Transverse colon (tissue), 3 donors: ENCODE measurements at regions not wholly inside any gene's neighbourhood (a gene's known extent, or its start where the extent isn't known, plus 50 kb on each side); places are given as distances from the start of the nearest gene placed in this dataset.

Experiments used
- EP300 ChIP-seq: sonication (generic); formaldehyde crosslinking; IDR thresholded peaks from one replicate; pipeline ENCODE4 v1.6.1; 2017; ENCODE audit warnings: antibody characterized with exemption, low read depth
- POLR2AphosphoS5 ChIP-seq, 3 donors: sonication (generic); formaldehyde crosslinking; IDR thresholded peaks; one replicate each; pipeline ENCODE4 v1.6.1; 2016; ENCODE audit warnings: antibody characterized with exemption in 3 of 3

DNA sequence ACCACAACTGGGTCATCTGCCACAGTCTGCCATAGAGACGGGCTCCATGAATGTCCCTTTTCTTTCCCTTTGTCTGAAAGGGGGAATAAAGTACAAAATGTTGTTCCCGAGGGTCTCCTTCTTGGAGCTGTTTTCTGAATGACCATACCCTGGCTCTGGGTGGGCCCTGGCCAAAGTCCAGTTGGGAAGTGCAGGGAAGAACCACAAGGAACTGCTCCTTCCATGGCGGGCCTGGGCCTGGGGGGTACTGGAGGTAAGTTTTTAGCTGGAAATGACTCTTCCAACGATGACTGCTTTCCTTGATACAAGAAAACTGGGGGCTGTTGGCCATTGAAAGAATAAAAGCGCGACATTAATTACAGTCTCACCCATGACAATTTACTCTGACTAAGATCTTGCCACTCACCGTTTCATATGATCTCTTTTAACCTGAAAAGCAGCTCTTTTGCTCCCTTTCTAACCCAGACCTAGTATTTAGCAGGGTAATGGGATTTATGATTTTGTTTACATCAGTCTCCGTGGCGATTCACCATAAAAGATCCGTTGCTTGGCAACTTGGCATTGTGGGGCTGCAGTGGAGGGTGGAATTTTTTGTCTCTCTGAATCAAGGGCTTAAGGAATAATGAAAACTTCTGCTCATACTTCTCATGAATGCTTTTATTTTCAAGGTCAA lies 89.2 kb upstream of the PTCH1 start:
- TF ChIP-seq EP300 (no peak), POLR2AphosphoS5 (IDR thresholded peaks at IDR 0.05) (no peak)
